Transverse colon (tissue), 4 donors: ENCODE measurements at regions not wholly inside any gene's neighbourhood (a gene's known extent, or its start where the extent isn't known, plus 50 kb on each side); places are given as distances from the start of the nearest gene placed in this dataset.

Source experiments
- DNase-seq: peaks from one replicate; pipeline ENCODE4 v3.0.0-alpha.2; 2019
- H3K27ac ChIP-seq, 4 donors: fragments of 200-600 bp; sonication (generic); 2 replicates each; pipeline ENCODE4 v1.5.1; 2016 to 2018; ENCODE audit warnings: inconsistent platforms in 4 of 4
- H3K27me3 ChIP-seq: fragments of 200-600 bp; sonication (generic); 2 replicates; pipeline ENCODE4 v1.5.1; 2017; ENCODE audit warnings: inconsistent platforms
- H3K36me3 ChIP-seq, 4 donors: fragments of 200-600 bp; sonication (generic); 2 replicates each; pipeline ENCODE4 v1.5.1; 2017 to 2019; ENCODE audit warnings: inconsistent platforms in 4 of 4
- H3K4me1 ChIP-seq, 4 donors: fragments of 200-600 bp; sonication (generic); 2 replicates each; pipeline ENCODE4 v1.5.1; 2017 to 2020; ENCODE audit warnings: inconsistent platforms in 4 of 4
- H3K4me3 ChIP-seq, 4 donors: fragments of 200-600 bp; sonication (generic); 1 replicate in 1 of 4; 2 replicates in 3 of 4; pipeline versions ENCODE4 v1.5.1 to v1.6.1; 2017 to 2019; ENCODE audit warnings: inconsistent platforms in 4 of 4
- H3K9me3 ChIP-seq, 2 donors: fragments of 200-600 bp; sonication (generic); 2 replicates each; pipeline ENCODE4 v1.5.1; 2017 to 2019; ENCODE audit warnings: inconsistent platforms in 2 of 2
- CTCF ChIP-seq, 5 experiments: fragments of 200-600 bp in 3 of 5; fragments of 450-650 bp in 2 of 5; sonication (generic) in 3 of 5; IDR thresholded peaks; 1 replicate in 2 of 5; 2 replicates in 3 of 5; pipeline ENCODE4 v1.5.1; 2016 to 2017; ENCODE audit warnings: antibody characterized with exemption in 5 of 5, inconsistent platforms in 3 of 5, mild to moderate bottlenecking in 2 of 5, moderate library complexity in 1 of 5
- EP300 ChIP-seq: sonication (generic); formaldehyde crosslinking; IDR thresholded peaks from one replicate; pipeline ENCODE4 v1.6.1; 2017; ENCODE audit warnings: antibody characterized with exemption, low read depth
- POLR2A ChIP-seq: fragments of 450-650 bp; IDR thresholded peaks from one replicate; pipeline ENCODE4 v1.6.1; 2016; ENCODE audit warnings: antibody characterized with exemption, mild to moderate bottlenecking, moderate library complexity
- POLR2AphosphoS5 ChIP-seq, 3 donors: sonication (generic); formaldehyde crosslinking; IDR thresholded peaks; one replicate each; pipeline ENCODE4 v1.6.1; 2016; ENCODE audit warnings: antibody characterized with exemption in 3 of 3
- WGBS, 2 donors: methylation state at CpG; one replicate each; pipeline ENCODE4 v1.1.5; 2018; ENCODE audit warnings: low coverage in 1 of 2; 5-methylcytosine and 5-hydroxymethylcytosine counted together
- in situ Hi-C, 4 donors: fragments of 200-750 bp; cut with MboI; loops; one replicate each; pipeline versions ENCODE4 v1.15.0 to v1.15.1; 2017; ENCODE audit warnings: low sequenced_read_pairs in 3 of 4, low pct_ligation_motif_present in 1 of 4, low pct_unique_long_range_greater_than_20kb in 1 of 4
- intact Hi-C: fragments of 100-400 bp; cut with DNase I; formaldehyde crosslinking; loops from one replicate; pipeline ENCODE4 v1.15.1; 2023; ENCODE audit warnings: low total_unique reads

GRCh38 chr14:40393143-40393542, 960.9 kb upstream of the FBXO33 start:
- no peak overlapping the region for H3K4me3 ChIP-seq
- DNase-seq = no peak
- H3K4me1 ChIP-seq = no peaks in the 10 kb centered on the region
- H3K27me3 ChIP-seq = no peaks in the 10 kb centered on the region
- no peaks in the 10 kb centered on the region for H3K36me3 ChIP-seq
- no peaks in the 10 kb centered on the region for H3K9me3 ChIP-seq
- in situ Hi-C loops (no loop called here), intact Hi-C loops (no loop called here)
- TF ChIP-seq CTCF (IDR thresholded peaks at IDR 0.05) (no peak), EP300 (no peak), POLR2A (no peak), POLR2AphosphoS5 (IDR thresholded peaks at IDR 0.05) (no peak)
- H3K27ac ChIP-seq = no peak overlapping the region

DNA sequence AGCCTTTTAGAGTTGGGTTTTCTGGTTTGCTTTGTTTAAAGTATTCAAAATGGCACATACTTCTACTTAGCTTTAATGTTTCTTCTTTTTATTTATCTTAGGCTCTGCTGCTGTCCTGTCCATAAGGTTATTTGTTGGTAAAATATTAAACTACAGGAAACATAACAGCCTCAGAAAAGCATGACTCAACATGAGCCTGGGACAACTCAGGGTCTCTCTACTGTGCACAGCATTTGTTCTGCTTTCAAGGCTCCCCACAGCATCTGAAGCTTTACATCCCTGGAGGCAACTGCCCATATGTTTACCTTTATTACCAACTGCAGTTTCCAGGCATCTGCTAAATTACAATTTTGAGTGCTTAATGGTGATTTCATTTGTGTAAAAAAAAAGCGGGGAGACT, 954.2 kb upstream of the FBXO33 start:
- no peak for TF ChIP-seq EP300
- TF ChIP-seq POLR2AphosphoS5 (IDR thresholded peaks at IDR 0.05) = no peak
- TF ChIP-seq POLR2A = no peak
- no peak for TF ChIP-seq CTCF (IDR thresholded peaks at IDR 0.05)
- WGBS, 2 donors = 91% methylated on average over 1 of the region's 1 CpG; no CpG with 5 or more reads in 1 of the 2 donors
- no peak overlapping the region for H3K4me3 ChIP-seq
- no peaks in the 10 kb centered on the region for H3K27me3 ChIP-seq
- DNase-seq = no peak
- no peaks in the 10 kb centered on the region for H3K4me1 ChIP-seq
- H3K27ac ChIP-seq = no peak overlapping the region
- intact Hi-C loops = no loop called here
- H3K9me3 ChIP-seq = no peaks in the 10 kb centered on the region
- no peaks in the 10 kb centered on the region for H3K36me3 ChIP-seq
- in situ Hi-C loops = no loop called here

DNA sequence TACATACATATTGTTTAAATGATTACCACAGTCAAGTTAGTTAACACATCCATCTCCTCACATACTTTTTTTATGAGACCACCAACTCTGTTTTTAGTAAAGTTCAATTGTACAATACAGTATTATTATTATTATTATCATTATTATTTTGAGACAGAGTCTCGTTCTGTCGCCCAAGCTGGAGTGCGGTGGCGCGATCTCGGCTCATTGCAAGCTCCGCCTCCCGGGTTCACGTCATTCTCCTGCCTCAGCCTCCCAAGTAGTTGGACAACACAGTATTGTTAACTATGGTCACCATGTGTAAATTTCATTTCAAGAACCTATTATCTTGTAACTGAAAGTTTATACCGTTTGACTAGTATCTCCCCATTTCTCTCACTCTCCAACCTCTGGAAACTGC, 942.0 kb upstream of the FBXO33 start:
- Histone ChIP-seq H3K9me3 (no peaks in the 10 kb centered on the region), H3K36me3 (no peaks in the 10 kb centered on the region), H3K27ac (no peak overlapping the region), H3K4me1 (no peaks in the 10 kb centered on the region), H3K27me3 (no peaks in the 10 kb centered on the region), H3K4me3 (no peak overlapping the region)
- TF ChIP-seq POLR2AphosphoS5 (IDR thresholded peaks at IDR 0.05) = no peak
- no peak for TF ChIP-seq POLR2A
- TF ChIP-seq EP300 = no peak
- TF ChIP-seq CTCF (IDR thresholded peaks at IDR 0.05) = no peak
- intact Hi-C loops = no loop called here
- WGBS, 2 donors = 96 to 97% methylated on average over 9 to 10 of the region's 10 CpGs
- in situ Hi-C loops = no loop called here
- DNase-seq = no peak

DNA sequence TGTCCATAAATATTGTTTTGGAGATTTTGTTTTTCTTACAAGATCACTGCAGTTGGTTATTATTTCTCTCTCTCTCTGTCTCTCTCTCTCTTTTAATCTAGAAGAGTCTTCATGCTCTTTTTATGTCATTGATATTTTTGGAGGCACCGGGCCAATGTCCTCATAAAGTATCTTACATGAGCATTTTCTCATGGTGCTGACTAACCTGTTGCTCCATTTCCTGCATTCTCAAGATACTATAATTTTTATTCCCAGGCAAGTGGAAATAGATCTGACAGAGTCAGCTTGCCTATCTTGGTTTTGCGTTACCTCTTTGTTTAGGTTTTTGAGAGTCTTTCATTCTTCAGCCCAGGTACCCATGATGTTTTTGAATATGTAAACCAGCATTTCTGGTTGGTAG, 938.8 kb upstream of the FBXO33 start:
- H3K36me3 ChIP-seq = no peaks in the 10 kb centered on the region
- WGBS, 2 donors = 45 to 50% methylated on average over 2 of the region's 2 CpGs
- intact Hi-C loops = no loop called here
- no peak overlapping the region for H3K27ac ChIP-seq
- in situ Hi-C loops = no loop called here
- DNase-seq = no peak
- H3K4me1 ChIP-seq = no peaks in the 10 kb centered on the region
- no peaks in the 10 kb centered on the region for H3K27me3 ChIP-seq
- H3K4me3 ChIP-seq = no peak overlapping the region
- H3K9me3 ChIP-seq = no peaks in the 10 kb centered on the region
- TF ChIP-seq POLR2AphosphoS5 (IDR thresholded peaks at IDR 0.05) (no peak), POLR2A (no peak), EP300 (no peak), CTCF (IDR thresholded peaks at IDR 0.05) (no peak)
